Vagina (tissue), 2 donors: ENCODE measurements at regions not wholly inside any gene's neighbourhood (a gene's known extent, or its start where the extent isn't known, plus 50 kb on each side); places are given as distances from the start of the nearest gene placed in this dataset.
"Not testable (repeated sequence)": the region's sequence is repeated elsewhere in the genome, so short reads cannot be mapped to it uniquely, and the experiment has no call there.

ENCODE experiments used
- DNase-seq, 2 donors: peaks; one replicate each; pipeline ENCODE4 v3.0.0-alpha.2; 2017; ENCODE audit errors: extremely low spot score in 2 of 2
- H3K27ac ChIP-seq: fragments of 200-600 bp; sonication (generic); one replicate; pipeline ENCODE4 v1.5.1; 2019
- H3K27me3 ChIP-seq: fragments of 200-600 bp; sonication (generic); one replicate; pipeline ENCODE4 v1.5.1; 2019
- H3K36me3 ChIP-seq, 2 donors: fragments of 200-600 bp; sonication (generic); one replicate each; pipeline ENCODE4 v1.5.1; 2017 to 2019
- H3K4me1 ChIP-seq: fragments of 200-600 bp; sonication (generic); one replicate; pipeline ENCODE4 v1.5.1; 2019
- H3K4me3 ChIP-seq, 2 donors: fragments of 200-600 bp; sonication (generic); 1 replicate in 1 of 2; 2 replicates in 1 of 2; pipeline ENCODE4 v1.5.1; 2016 to 2019
- H3K9me3 ChIP-seq: fragments of 200-600 bp; sonication (generic); one replicate; pipeline ENCODE4 v1.5.1; 2019
- CTCF ChIP-seq, 3 experiments: fragments of 450-650 bp in 2 of 3; fragments of 200-600 bp in 1 of 3; sonication (generic) in 1 of 3; IDR thresholded peaks; one replicate each; pipeline ENCODE4 v1.5.1; 2017 to 2019; ENCODE audit warnings: antibody characterized with exemption in 3 of 3, mild to moderate bottlenecking in 2 of 3, moderate library complexity in 2 of 3
- POLR2A ChIP-seq, 2 donors: fragments of 450-650 bp; IDR thresholded peaks; one replicate each; pipeline ENCODE4 v1.6.1; 2017; ENCODE audit warnings: antibody characterized with exemption in 2 of 2, mild to moderate bottlenecking in 2 of 2, moderate library complexity in 2 of 2
- POLR2AphosphoS5 ChIP-seq, 2 donors: sonication (generic); formaldehyde crosslinking; IDR thresholded peaks; one replicate each; pipeline ENCODE4 v1.9.0; 2017; ENCODE audit warnings: antibody characterized with exemption in 2 of 2, mild to moderate bottlenecking in 2 of 2, low read depth in 1 of 2; ENCODE audit not compliant: insufficient read depth in 1 of 2
- intact Hi-C: fragments of 100-400 bp; cut with DNase I; formaldehyde crosslinking; loops from one replicate; pipeline ENCODE4 v1.15.1; 2023

- no peak for DNase-seq
- no peak for TF ChIP-seq POLR2A (IDR thresholded peaks at IDR 0.05)
- TF ChIP-seq CTCF (IDR thresholded peaks at IDR 0.05), result no peak
- no peak for TF ChIP-seq POLR2AphosphoS5 (IDR thresholded peaks at IDR 0.05; ENCODE audit: insufficient read depth in 1 of 2, low read depth in 1 of 2)
- H3K27ac ChIP-seq, result no peak overlapping the region
- no peaks in the 10 kb centered on the region for H3K9me3 ChIP-seq
- intact Hi-C loops, result no loop called here
- H3K4me1 ChIP-seq, result no peaks in the 10 kb centered on the region
- H3K36me3 ChIP-seq, result no peaks in the 10 kb centered on the region
- H3K27me3 ChIP-seq, result no peaks in the 10 kb centered on the region
- H3K4me3 ChIP-seq, result no peak overlapping the region
Measured at GRCh38 chr2:215866606-215867005, 146.7 kb downstream of the MREG start.

- H3K9me3 ChIP-seq, result no peaks in the 10 kb centered on the region
- no peak overlapping the region for H3K27ac ChIP-seq
- H3K4me3 ChIP-seq, result no peak overlapping the region
- no peaks in the 10 kb centered on the region for H3K27me3 ChIP-seq
- intact Hi-C loops, result no loop called here
- no peak for DNase-seq
- TF ChIP-seq POLR2A (IDR thresholded peaks at IDR 0.05) (no peak), CTCF (IDR thresholded peaks at IDR 0.05) (no peak), POLR2AphosphoS5 (IDR thresholded peaks at IDR 0.05; ENCODE audit: insufficient read depth in 1 of 2, low read depth in 1 of 2) (no peak)
- H3K4me1 ChIP-seq, result no peaks in the 10 kb centered on the region
- no peaks in the 10 kb centered on the region for H3K36me3 ChIP-seq
Measured at GRCh38 chr2:215863687-215864086, 149.7 kb downstream of the MREG start.

- no peaks in the 10 kb centered on the region for H3K36me3 ChIP-seq
Measured at GRCh38 chr2:215862351-215862771, 151.0 kb downstream of the MREG start.

GRCh38 chr2:215861607-215862350, 151.6 kb downstream of the MREG start:
- Histone ChIP-seq H3K36me3 (no peaks in the 10 kb centered on the region), H3K27ac (no peak overlapping the region), H3K4me3 (no peak overlapping the region), H3K9me3 (no peaks in the 10 kb centered on the region), H3K27me3 (no peaks in the 10 kb centered on the region), H3K4me1 (no peaks in the 10 kb centered on the region)
- intact Hi-C loops, result no loop called here
- DNase-seq, result no peak
- TF ChIP-seq POLR2A (IDR thresholded peaks at IDR 0.05) (no peak), CTCF (IDR thresholded peaks at IDR 0.05) (no peak), POLR2AphosphoS5 (IDR thresholded peaks at IDR 0.05; ENCODE audit: insufficient read depth in 1 of 2, low read depth in 1 of 2) (no peak)

More at GRCh38 chr2:215862351-215862771, 151.0 kb downstream of the MREG start:
- H3K4me3 ChIP-seq, result no peak overlapping the region
- no peak for DNase-seq
- no peaks in the 10 kb centered on the region for H3K4me1 ChIP-seq
- intact Hi-C loops, result no loop called here
- TF ChIP-seq POLR2A (IDR thresholded peaks at IDR 0.05) (no peak), CTCF (IDR thresholded peaks at IDR 0.05) (no peak), POLR2AphosphoS5 (IDR thresholded peaks at IDR 0.05; ENCODE audit: insufficient read depth in 1 of 2, low read depth in 1 of 2) (no peak)
- H3K9me3 ChIP-seq, result no peaks in the 10 kb centered on the region
- H3K27ac ChIP-seq, result no peak overlapping the region
- H3K27me3 ChIP-seq, result no peaks in the 10 kb centered on the region

GRCh38 chr2:215856080-215856479, 157.3 kb downstream of the MREG start:
- TF ChIP-seq POLR2AphosphoS5 (IDR thresholded peaks at IDR 0.05; ENCODE audit: insufficient read depth in 1 of 2, low read depth in 1 of 2) (no peak), POLR2A (IDR thresholded peaks at IDR 0.05) (no peak), CTCF (IDR thresholded peaks at IDR 0.05) (no peak)
- no peaks in the 10 kb centered on the region for H3K9me3 ChIP-seq
- H3K4me1 ChIP-seq, result no peaks in the 10 kb centered on the region
- H3K27ac ChIP-seq, result no peak overlapping the region
- no peak overlapping the region for H3K4me3 ChIP-seq
- intact Hi-C loops, result no loop called here
- H3K36me3 ChIP-seq, result no peaks in the 10 kb centered on the region
- H3K27me3 ChIP-seq, result no peaks in the 10 kb centered on the region
- DNase-seq, result no peak

GRCh38 chr2:215855308-215855707, 158.0 kb downstream of the MREG start:
- intact Hi-C loops, H3K36me3 ChIP-seq, H3K27me3 ChIP-seq, H3K4me3 ChIP-seq, DNase-seq, H3K9me3 ChIP-seq, H3K27ac ChIP-seq, H3K4me1 ChIP-seq: not testable (repeated sequence)
